ENCODE measurements at regions not wholly inside any gene's neighbourhood (a gene's known extent, or its start where the extent isn't known, plus 50 kb on each side); places are given as distances from the start of the nearest gene placed in this dataset.
"Not testable (repeated sequence)": the region's sequence is repeated elsewhere in the genome, so short reads cannot be mapped to it uniquely, and the experiment has no call there.

- DNase-seq (ENCODE audit: low read depth) = no peak
Measured at GRCh38 chr9:115543511-115543910, 425.6 kb upstream of the TNC start.

- peak; percentile 77 for DNase-seq (ENCODE audit: low read depth)
Measured at GRCh38 chr9:115548609-115549260, 430.8 kb upstream of the TNC start.

- no peak for DNase-seq (ENCODE audit: low read depth)
Measured at GRCh38 chr9:115551396-115551795, 433.4 kb upstream of the TNC start.

GRCh38 chr9:115553060-115553773 is 435.3 kb upstream of the TNC start:
- DNase-seq (ENCODE audit: low read depth) = no peak

GRCh38 chr9:115556432-115556831 is 438.5 kb upstream of the TNC start:
- DNase-seq (ENCODE audit: low read depth) = no peak

GRCh38 chr9:115575147-115575546 is 457.2 kb upstream of the TNC start:
- no peak for DNase-seq (ENCODE audit: low read depth)

GRCh38 chr9:115585458-115585857 is 467.5 kb upstream of the TNC start:
- not testable (repeated sequence) for DNase-seq (ENCODE audit: low read depth)

GRCh38 chr9:115587310-115587709 is 469.4 kb upstream of the TNC start:
- DNase-seq (ENCODE audit: low read depth) = no peak

- DNase-seq (ENCODE audit: low read depth) = peak; percentile 98
Measured at GRCh38 chr9:115590011-115590410, 472.1 kb upstream of the TNC start.

- DNase-seq (ENCODE audit: low read depth) = peak; percentile 99
Measured at GRCh38 chr9:115591584-115591984, 473.6 kb upstream of the TNC start.

- peak; percentile 75 for DNase-seq (ENCODE audit: low read depth)
Measured at GRCh38 chr9:115593587-115594091, 475.7 kb upstream of the TNC start.

GRCh38 chr9:115594557-115594956 is 476.6 kb upstream of the TNC start:
- DNase-seq (ENCODE audit: low read depth) = peak; percentile 31

GRCh38 chr9:115596021-115596745 is 478.2 kb upstream of the TNC start:
- peak; percentile 94 for DNase-seq (ENCODE audit: low read depth)

- DNase-seq (ENCODE audit: low read depth) = no peak
Measured at GRCh38 chr9:115596746-115597080, 478.8 kb upstream of the TNC start.

GRCh38 chr9:115597330-115597895 is 479.5 kb upstream of the TNC start:
- DNase-seq (ENCODE audit: low read depth) = peak; percentile 38

- DNase-seq (ENCODE audit: low read depth) = peak; percentile 36
Measured at GRCh38 chr9:115598751-115599150, 480.8 kb upstream of the TNC start.

- DNase-seq (ENCODE audit: low read depth) = no peak
Measured at GRCh38 chr9:115599898-115600297, 481.9 kb upstream of the TNC start.

GRCh38 chr9:115601434-115601833 is 483.5 kb upstream of the TNC start:
- no peak for DNase-seq (ENCODE audit: low read depth)

GRCh38 chr9:115604831-115605483 is 487.0 kb upstream of the TNC start:
- peak; percentile 99 for DNase-seq (ENCODE audit: low read depth)

GRCh38 chr9:115606838-115607237 is 488.9 kb upstream of the TNC start:
- no peak for DNase-seq (ENCODE audit: low read depth)

- no peak for DNase-seq (ENCODE audit: low read depth)
Measured at GRCh38 chr9:115614326-115614999, 496.5 kb upstream of the TNC start.
